ENCODE measurements at regions not wholly inside any gene's neighbourhood (a gene's known extent, or its start where the extent isn't known, plus 50 kb on each side); places are given as distances from the start of the nearest gene placed in this dataset.

- Histone ChIP-seq H3K27me3 (ENCODE audit: insufficient read depth, low read length) (no peaks in the 10 kb centered on the region), H3K27ac (ENCODE audit: low read depth, low read length, poor library complexity, severe bottlenecking) (no peak overlapping the region), H3K9ac (ENCODE audit: low read length) (no peak overlapping the region), H4K20me1 (ENCODE audit: insufficient read depth, low read length) (no peaks in the 10 kb centered on the region), H3K4me3 (ENCODE audit: low read depth, low read length, poor library complexity, severe bottlenecking) (no peak overlapping the region), H3K36me3 (ENCODE audit: insufficient read depth, low read length) (no peaks in the 10 kb centered on the region), H3K4me2 (ENCODE audit: low read length) (no peak overlapping the region), H2AFZ (ENCODE audit: low read length) (no peak overlapping the region), H3F3A (ENCODE audit: insufficient read depth, low read length) (no peaks in the 10 kb centered on the region), H3K9me3 (ENCODE audit: low read length) (no peaks in the 10 kb centered on the region), H3K4me1 (ENCODE audit: insufficient read depth, low read length, severe bottlenecking) (no peaks in the 10 kb centered on the region), H3K79me2 (ENCODE audit: insufficient read depth, low read length) (no peaks in the 10 kb centered on the region), H3K9me2 (ENCODE audit: low read depth, low read length) (no peaks in the 10 kb centered on the region)
- no peak for TF ChIP-seq EZH2 (IDR thresholded peaks at IDR 0.05; ENCODE audit: borderline replicate concordance, low read length)
- no peak for TF ChIP-seq CTCF (IDR thresholded peaks at IDR 0.05; ENCODE audit: low read length)
These were observed 193.7 kb downstream of the PTPN20 start for GRCh38 chr10:47104786-47105385.

DNA sequence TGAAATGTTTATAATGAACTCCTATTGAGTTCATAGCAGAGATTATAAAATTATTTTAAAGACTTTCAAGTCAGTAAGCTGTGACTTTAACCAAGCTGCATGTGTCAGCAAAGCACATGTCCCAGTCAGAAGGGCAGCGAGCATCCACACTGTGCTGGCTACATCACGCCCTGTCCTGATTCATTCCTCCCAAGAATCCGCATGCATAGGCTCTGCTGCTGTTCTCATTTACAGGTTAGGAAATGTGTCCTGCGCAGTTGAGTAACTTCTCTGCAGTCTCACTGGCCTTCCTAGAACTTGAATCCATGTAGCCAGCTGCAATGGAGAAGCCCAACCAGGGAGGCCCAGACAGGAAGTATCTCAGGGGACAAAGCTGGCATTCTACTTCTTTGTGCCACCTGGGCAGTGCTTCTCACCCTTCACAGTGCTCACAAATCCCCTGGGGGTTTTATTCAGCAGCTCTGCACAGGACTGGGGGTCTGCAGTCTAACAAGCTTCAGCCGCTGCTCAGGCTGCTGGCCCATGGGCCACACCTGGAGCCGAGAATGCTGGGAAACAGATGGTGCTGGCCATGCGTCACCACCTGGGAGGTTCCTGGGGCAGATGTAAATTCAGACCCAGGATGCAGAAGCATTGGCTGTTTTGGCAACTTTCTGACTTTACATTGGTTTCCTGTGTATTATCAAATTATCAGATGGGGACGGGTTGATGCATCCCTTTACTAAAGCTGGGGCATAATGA is 192.8 kb upstream of the GDF10 start:
- H3K27me3 ChIP-seq (ENCODE audit: insufficient read depth, low read length): no peaks in the 10 kb centered on the region
- H3K79me2 ChIP-seq (ENCODE audit: insufficient read depth, low read length): no peaks in the 10 kb centered on the region
- no peak overlapping the region for H3K4me3 ChIP-seq (ENCODE audit: low read depth, low read length, poor library complexity, severe bottlenecking)
- no peak overlapping the region for H3K4me2 ChIP-seq (ENCODE audit: low read length)
- no peaks in the 10 kb centered on the region for H3K9me2 ChIP-seq (ENCODE audit: low read depth, low read length)
- no peak overlapping the region for H3K9ac ChIP-seq (ENCODE audit: low read length)
- TF ChIP-seq EZH2 (IDR thresholded peaks at IDR 0.05; ENCODE audit: borderline replicate concordance, low read length) (no peak), CTCF (IDR thresholded peaks at IDR 0.05; ENCODE audit: low read length) (no peak)
- H3F3A ChIP-seq (ENCODE audit: insufficient read depth, low read length): no peaks in the 10 kb centered on the region
- H4K20me1 ChIP-seq (ENCODE audit: insufficient read depth, low read length): no peaks in the 10 kb centered on the region
- no peak overlapping the region for H2AFZ ChIP-seq (ENCODE audit: low read length)
- H3K4me1 ChIP-seq (ENCODE audit: insufficient read depth, low read length, severe bottlenecking): no peaks in the 10 kb centered on the region
- H3K36me3 ChIP-seq (ENCODE audit: insufficient read depth, low read length): no peaks in the 10 kb centered on the region
- H3K9me3 ChIP-seq (ENCODE audit: low read length): no peaks in the 10 kb centered on the region
- no peak overlapping the region for H3K27ac ChIP-seq (ENCODE audit: low read depth, low read length, poor library complexity, severe bottlenecking)

DNA sequence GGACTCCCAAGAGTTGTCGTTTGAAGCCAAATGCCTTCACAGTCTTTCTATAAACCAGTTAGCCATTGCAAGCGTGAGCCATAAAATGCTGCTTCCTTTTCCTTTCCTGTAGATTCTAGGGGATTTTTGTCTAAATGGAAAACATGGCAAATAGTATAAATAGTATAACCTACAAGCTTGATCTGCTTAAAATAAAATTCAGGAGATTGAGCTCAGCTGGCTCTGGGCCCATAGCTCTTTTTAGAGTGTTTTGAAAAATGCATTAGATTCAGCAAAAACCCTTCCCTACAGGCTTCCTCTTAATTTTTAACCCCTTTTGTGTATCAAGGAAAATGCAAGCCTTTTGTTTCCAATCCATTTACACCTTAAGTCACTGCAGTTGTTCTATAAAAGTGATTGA is 190.1 kb upstream of the GDF10 start:
- no peaks in the 10 kb centered on the region for H3K9me2 ChIP-seq (ENCODE audit: low read depth, low read length)
- H3K9me3 ChIP-seq (ENCODE audit: low read length): no peaks in the 10 kb centered on the region
- H3K27ac ChIP-seq (ENCODE audit: low read depth, low read length, poor library complexity, severe bottlenecking): no peak overlapping the region
- H3K4me3 ChIP-seq (ENCODE audit: low read depth, low read length, poor library complexity, severe bottlenecking): no peak overlapping the region
- H3F3A ChIP-seq (ENCODE audit: insufficient read depth, low read length): no peaks in the 10 kb centered on the region
- H3K9ac ChIP-seq (ENCODE audit: low read length): no peak overlapping the region
- no peaks in the 10 kb centered on the region for H3K4me1 ChIP-seq (ENCODE audit: insufficient read depth, low read length, severe bottlenecking)
- no peaks in the 10 kb centered on the region for H3K27me3 ChIP-seq (ENCODE audit: insufficient read depth, low read length)
- H4K20me1 ChIP-seq (ENCODE audit: insufficient read depth, low read length): no peaks in the 10 kb centered on the region
- TF ChIP-seq EZH2 (IDR thresholded peaks at IDR 0.05; ENCODE audit: borderline replicate concordance, low read length): no peak
- TF ChIP-seq CTCF (IDR thresholded peaks at IDR 0.05; ENCODE audit: low read length): no peak
- no peaks in the 10 kb centered on the region for H3K36me3 ChIP-seq (ENCODE audit: insufficient read depth, low read length)
- no peak overlapping the region for H2AFZ ChIP-seq (ENCODE audit: low read length)
- no peak overlapping the region for H3K4me2 ChIP-seq (ENCODE audit: low read length)
- H3K79me2 ChIP-seq (ENCODE audit: insufficient read depth, low read length): no peaks in the 10 kb centered on the region
